ENCODE measurements at regions not wholly inside any gene's neighbourhood (a gene's known extent, or its start where the extent isn't known, plus 50 kb on each side); places are given as distances from the start of the nearest gene placed in this dataset.

DNA sequence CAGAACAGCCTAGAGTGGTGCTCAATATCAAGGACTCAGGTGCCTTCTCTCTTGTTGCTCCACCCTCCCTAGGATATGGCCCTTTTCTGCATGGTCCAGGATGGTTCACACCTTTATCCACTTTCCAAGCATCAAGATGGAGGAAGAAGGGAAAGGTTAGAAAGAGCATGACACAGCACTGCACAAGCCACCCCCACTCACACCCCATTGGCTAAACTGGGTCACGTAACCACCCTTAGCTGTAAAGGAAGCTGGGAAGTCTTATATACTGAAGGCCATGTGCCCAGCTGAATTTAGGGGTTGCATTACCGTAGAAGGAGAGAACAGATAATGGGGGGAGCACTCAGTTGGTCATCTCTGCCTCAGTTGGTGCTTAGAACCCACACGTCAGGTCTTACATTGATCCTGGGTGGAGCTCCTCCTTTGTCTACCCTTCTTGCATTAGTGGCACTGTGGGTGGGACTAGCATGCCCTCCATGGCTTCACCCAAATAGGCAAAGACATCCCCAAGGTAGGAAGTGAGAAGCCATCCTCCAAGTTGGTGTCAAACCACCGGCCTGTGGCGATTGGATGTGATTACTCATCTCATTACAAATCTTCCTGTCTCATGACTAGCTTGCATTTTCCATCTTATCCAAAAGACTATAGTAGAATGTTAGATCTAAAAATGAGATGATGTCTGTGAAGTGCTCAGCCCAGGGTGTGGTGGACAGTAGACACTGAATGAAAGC lies 248.5 kb downstream of the HAUS1 start:
- no peak for DNase-seq

DNA sequence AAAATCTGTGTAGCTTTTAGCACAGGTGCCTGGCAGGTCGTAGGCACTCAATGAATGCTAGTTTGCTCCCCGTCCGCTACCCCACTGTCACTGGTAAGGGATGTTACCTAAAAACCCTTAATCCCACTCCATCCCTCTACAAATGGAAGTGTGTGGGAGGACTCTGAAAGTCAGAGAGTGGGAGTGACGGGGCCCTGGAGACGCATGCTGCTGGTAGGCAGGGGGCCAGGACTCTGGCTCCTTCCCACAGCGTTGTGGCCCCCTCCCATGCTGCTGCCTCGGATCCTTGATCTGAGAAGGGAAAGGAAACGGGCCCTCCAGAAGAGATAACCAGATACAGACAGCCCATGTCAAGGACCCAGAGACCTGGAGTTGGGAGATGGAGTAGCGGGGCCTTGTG lies 249.3 kb downstream of the HAUS1 start:
- DNase-seq = no peak

DNA sequence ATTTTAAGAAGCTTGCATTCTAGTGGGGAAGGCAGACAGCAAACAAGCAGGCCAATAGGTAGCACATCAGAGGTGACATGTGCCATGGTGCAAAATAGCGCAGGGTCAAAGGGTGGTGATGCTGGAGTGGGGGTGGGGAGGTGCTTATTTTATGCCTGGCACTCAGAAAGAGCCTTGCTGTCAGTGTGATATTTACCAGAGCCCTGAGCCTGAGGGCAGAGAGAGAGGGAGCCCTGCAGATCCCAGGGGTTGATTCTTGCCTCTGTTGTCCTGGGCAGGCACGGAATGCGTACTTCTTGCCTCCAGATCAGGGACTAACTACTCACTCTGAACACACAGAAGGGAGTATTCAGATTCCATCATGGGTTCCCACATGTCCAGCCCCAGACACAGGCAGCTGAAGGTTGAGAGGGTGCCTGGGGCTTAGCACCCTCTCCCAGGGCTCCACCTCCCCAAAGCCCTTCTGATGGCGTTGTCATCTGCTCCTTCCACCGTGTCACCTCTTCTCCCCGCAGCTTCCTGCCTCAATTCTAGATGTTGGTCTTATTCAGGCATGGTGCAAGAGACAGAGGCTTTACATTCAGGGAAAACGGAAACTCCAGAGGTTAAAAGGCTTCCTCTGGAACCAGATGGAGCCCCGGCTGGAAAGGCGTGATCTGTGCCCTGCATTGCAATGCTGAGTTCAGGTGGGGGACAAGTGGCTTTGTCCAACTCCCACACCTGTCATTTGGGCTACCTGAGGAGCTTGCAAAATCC lies 252.3 kb downstream of the HAUS1 start:
- DNase-seq = no peak

DNA sequence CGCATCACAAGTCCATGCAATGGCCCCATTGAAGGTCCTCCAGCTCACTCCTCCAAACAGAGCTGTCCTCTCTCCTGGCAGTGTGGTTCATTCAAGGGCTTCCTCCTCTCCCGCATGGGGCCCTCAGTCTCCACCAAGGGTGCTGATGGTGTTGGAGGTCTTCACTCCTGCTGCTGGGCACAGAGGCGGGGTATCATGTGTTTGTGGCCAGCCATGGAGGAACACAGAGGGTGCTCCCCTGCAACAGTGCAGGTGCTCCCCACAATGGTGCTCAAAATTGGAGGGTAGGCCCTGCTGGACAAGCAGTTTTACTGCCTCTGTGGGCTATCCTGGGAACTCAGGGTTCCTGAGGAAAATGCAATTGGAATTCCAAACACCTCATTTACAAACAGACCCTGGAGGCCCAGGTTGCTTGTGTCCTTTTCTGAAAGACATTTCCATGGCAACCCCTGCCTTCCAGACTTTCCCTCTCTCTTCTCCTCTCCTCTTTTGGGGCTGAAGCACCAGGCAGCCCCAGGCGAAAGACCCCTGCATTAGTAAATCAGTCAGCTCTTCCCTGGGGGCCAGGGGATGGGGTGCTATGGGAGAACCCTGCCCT lies 256.0 kb downstream of the HAUS1 start:
- no peak for DNase-seq

DNA sequence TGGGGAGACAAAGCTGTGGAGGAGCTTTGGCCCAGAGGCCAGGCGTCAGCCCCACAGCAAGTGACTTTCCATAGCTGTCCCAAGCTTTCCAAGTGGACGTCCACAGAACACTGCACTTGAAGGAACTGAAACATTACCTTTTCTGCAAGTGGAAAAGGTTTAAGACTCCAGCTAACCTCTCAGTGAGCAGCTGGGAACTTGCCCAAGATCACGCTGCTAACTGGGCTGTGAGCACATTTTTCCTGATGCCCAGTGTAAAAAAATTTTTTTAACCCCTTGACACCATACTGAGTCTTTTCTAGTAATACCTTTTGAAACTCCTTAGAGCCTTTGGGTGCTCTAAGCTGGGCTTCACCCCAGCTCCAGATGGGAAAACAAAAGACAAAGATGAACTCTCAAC lies 256.7 kb downstream of the HAUS1 start:
- no peak for DNase-seq

DNA sequence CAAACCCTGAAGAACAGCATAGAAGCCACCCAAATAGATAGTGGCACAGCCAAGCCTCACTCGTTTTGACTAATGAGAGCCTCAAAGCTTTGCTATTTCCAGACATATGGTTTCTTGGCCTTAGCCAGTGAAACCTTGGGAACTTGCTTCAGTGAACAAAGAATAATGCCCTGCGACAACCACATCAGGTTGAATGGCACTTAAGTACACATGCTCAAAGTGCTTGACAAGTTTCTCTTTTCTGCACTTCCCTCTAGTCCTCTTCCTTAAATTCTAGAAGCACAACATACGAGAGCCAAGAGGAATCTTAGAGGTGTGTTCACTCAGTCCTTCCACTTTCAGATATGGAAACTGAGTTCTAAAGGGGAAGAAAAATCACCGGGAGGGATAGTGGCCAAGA lies 258.3 kb downstream of the HAUS1 start:
- DNase-seq = no peak

DNA sequence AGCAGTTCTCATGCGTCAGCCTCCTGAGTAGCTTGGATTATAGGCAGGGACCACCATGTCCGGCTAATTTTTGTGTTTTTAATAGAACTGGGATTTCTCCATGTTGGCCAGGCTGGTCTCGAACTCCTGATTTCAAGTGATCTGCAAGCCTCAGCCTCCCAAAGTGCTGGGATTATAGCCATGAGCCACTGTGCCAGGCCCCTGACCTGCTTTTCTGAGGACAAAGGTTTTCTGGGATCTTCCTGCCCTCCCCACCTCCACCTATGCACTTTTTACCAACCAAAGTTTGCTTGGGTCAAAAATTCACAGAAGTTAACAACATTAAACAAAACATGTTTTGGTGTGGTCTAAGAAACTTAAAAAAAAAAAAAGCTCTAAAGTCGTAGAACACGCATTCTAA lies 259.9 kb downstream of the HAUS1 start:
- DNase-seq = no peak

DNA sequence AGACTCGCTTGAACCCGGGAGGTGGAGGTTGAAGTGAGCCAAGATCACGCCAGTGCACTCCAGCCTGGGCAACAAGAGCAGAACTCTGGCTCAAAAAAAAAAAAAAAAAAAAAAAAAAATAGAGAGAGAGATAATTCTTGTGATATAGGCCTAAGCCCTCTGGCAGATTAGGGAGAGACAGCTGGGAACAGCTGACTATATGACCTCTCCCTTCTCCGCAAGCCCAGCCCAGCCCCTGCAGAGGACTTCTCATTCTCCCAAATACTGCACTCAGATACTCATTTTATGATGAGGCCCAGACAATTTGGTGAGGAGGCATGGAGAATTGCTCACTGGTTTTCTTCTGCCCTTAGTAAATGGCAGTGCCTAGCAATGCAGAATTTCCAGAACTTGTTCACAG lies 262.0 kb downstream of the HAUS1 start:
- DNase-seq = no peak

DNA sequence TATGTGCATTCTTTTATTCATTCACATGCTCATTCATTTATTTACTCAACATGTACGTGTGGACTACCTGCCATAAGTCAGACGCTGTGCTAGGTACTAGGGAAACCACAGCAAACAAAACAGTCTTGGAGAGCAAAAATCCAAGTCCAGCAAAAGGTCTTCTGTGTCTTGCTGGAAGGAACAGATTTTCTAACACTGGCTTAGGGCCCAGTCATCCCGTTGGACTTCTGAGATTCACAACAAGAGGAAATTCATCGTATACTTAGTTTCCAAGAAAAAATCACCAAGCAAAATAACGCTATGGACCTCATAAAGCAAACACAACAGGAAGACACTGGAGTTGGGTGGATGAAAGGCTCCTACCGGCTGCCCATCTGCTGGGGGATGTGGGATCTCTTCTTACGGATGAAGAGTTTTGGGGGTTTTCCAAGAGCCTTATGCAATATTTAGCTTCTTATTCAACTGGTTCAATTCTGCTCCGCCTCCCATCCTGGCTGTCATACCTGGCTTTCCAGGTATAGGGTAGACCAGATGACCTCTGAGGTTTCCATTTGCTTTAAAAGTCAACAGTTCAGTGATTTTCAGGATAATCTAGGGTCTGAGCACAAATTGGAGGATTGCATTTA lies 262.7 kb downstream of the HAUS1 start:
- no peak for DNase-seq

DNA sequence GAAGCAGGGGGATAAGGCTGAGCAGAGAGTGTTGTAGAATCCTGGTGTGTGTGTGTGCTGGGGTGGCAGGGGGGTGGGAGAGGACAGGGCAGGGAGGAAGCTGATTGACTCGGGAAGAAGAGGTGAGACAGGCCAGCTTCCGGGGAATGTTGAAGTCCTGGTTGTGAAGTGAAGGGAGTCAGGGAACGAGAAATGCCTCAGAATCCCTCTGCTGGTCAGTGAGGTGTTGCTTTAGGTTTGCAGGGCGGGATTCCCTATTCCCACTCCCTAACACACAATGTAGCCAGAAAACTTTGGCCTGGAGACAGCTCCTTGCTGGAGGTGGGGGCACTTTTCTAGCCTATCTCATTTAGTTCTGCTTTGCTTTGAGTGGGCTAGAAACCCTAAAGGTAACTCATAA lies 265.1 kb downstream of the HAUS1 start:
- no peak for DNase-seq

DNA sequence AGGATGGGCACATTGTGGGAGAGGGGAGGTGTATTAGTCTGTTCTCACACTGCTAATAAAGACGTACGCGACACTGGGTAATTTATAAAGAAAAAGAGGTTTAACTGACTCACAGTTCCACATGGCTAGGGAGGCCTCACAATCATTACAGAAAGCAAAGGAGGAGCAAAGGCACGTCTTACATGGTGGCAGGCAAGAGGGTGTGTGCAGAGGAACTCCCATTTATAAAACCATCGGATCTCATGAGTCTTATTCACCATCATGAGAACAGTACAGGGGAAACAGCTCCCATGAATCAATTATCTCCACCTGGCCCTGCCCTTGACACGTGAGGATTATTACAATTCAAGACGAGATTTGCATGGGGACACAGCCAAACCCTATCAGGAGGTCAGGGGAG lies 266.7 kb downstream of the HAUS1 start:
- no peak for DNase-seq

DNA sequence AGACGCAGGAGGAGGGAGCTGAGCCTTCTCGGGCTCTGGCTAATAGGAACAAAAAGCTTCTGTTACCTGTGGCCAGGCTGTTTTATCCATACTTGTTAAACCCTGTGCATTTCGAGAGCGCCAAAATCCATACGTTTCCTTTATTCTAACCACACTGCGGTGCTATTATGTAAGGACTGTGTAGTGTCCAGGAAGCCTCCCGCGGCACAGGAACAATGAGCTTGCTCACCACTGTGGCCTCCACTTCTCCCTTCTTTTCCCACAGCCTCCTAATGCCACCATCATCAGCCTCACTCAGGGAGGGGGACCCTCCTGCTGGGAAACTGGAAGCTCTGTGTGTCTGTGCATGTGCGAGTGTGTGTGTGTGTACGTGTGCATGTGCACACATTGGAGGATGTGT lies 268.5 kb downstream of the HAUS1 start:
- DNase-seq = no peak

DNA sequence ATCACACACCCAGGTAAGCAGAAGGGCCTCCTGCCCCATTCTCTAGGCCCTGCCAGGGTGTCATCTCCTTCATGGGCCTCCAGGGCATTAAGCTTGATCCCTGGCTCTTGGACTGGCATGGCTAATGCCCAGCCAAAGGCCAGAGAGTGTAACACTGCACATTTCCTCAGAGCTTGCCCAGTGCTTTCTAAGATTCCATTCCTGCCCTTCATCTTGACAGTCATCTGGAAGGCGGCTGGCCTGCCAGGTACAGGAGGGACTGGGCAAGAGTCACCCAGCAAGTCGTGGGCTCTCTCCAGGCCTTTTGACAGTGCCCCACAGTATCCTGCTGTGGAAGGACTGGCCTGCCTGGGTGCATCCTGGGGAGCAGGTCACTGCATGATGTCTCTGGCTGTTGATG lies 268.9 kb downstream of the HAUS1 start:
- no peak for DNase-seq

DNA sequence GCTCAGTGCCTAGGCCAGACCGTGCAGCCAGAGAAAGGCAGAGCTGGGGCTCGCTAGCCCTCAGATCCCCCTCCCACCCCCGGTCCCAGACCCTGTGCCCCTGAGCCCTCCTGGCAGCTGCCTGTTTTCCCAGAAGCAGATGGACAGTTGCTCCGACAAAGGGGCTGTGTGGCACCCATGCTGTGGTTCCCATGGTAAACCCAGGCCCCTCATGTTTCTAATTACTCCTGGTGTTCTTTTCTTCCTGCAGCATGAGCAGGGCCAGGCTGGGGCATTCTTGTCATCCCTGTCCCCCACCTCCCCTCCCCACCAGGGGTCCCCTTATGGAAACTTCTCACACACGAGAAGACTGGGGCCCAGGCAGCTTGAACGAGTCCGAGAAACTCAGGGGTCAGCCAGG lies 269.6 kb downstream of the HAUS1 start:
- DNase-seq = no peak

DNA sequence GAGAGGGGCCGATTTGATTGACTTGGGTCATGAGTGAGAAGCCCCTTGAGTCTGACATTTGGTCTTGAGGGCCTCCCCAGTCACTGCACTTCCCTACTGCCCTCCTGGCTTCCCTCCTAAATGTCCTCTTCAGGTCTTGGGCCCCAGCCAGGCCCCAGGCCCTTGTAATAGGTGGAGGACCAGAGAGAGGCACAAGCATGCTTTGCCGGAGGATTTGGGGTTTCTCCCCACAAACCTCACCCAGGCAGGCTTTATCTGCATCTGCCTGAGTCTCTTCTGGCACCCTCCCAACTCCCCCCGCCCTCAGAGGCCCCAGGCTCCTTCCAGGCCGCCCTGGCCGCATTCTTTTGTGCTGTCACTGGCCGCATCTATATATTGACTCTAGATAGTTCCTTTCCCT lies 270.7 kb downstream of the HAUS1 start:
- DNase-seq = no peak

DNA sequence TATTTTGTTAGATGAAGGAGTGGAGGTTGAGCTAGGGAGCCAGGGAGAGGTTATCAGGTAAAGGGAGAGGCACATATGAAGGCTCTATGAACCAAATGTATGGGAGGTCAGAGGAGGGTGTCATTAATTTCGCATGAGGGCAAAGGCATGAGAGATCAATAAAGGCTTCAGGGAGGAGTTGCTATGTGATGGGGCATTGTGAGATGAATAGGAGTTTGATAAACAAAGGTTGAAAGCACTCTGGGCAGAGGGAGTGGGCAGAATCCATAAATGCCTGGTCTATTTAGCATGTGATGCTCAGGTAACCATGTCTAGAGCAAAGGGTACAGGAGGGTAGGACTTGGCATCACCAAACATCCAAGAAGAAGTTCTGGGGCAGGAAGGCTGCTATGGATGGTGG lies 273.4 kb downstream of the HAUS1 start:
- no peak for DNase-seq

DNA sequence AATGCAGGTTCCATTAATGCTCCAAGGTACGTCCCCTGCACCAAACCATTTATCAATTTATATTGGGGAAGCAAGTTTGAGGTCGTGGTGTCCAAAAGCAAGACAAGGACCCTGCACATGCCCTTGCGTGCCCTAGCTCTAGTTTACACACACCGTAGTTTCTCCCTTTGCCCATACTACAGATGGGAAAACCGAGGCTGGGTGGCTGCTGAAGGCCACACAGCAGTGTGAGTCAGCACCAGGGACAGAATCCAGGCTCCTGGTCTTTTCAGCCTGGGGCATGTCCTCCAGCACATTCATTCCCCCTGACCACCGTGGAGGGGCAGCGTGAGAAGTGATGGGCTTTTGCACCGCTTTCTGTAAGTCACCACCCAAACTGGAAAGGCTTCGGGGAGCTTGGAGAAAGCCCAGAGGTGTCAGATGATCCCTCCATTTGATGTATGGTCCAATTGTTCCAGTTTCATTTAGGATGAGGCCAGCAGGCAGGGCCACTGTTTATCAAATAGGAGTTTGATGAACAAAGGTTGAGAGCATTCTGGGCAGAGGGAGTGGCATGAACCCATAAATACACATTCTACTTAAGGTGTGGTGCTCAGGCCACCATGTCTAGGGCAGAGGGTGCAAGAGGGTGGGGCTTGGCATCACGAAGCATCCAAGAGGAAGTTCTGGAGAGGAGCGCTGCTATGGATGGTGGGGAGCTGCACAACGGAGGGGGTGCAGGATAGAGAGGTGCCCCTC lies 274.1 kb downstream of the HAUS1 start:
- no peak for DNase-seq

DNA sequence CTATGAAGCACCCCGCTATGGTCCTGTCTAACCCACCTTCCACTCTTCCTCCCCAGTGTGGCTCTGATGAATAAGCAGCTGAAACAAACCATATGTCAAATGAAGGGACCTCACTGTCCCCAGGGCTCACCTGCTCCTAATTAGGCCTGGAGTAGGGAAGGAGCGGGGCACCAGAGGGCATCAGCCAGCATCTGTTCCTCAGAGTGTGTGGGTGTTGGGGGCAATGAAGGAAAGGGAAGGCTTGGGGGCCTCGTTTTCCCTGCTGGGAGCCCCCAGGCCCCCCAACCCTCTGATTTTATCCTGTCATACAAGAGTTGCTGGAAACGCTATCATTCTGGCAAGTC lies 274.7 kb downstream of the HAUS1 start:
- no peak for DNase-seq

DNA sequence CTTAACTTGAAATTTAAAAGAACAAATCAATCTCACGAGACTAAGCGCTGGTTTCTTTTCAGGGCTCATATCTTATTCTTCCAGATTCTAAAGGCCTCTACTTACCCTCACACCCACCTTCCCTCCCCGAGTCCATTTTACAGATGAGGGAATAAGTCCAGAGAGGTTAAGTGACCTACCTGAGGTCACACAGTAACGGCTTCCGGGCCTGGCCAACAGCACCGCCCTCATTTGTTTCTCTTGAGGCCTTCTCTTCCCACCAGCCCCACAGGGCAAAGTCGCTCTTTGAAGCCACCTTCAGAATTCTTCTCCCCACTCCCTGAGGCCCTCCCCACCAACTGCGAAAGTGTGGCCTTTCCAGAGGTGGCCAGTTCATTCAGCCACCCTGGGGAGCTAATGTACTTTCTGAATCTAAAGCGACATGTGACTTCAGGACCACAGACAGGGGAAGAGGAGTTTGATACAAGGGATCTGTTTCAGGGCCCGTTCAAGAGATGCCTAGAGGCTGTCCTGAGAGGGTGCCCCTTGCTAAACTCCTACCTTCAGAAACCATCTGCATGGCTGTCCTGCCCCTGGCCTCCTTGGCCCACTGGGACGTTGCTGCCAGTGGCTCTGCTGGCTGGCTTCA lies 275.3 kb downstream of the HAUS1 start:
- DNase-seq = no peak

DNA sequence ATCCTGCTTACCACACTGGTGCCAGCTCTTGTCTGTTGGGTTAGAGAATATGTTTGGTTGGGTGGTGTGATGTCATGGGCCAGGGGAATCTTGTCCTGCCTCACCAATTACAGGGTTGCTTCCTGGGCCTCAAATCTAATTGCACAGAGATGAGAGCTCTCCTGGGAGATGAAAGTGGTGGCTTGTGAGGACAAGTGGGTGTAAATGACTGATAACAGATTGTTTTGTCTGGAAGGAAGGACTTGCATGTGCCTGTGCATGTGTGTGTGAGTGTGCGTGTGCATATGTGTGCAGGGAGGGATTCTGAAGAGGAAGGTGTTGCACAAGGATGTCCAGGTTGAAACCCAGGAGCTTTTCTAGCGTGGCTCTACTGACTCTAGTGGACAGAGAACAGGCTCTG lies 271.9 kb downstream of the LOXHD1 start:
- DNase-seq = no peak

DNA sequence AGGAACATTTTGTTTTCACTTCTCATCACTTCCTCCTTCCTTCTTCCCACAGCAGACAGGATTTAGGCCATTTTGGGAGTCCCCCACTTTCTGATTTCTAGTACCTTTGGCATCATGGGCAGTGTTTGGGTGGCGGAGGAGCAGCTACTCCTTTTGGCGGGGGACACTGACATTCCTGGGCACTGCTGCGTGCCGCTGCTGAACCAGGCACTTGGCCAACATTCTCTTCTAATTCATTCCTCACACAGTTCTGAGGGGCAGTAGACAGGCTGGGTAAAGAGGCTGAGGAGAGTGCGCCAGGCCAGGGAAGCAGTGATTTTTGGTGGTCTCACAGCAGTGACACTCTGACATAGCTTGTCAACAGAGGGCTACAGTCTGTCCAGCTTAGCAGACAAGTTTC lies 270.2 kb downstream of the LOXHD1 start:
- no peak for DNase-seq

DNA sequence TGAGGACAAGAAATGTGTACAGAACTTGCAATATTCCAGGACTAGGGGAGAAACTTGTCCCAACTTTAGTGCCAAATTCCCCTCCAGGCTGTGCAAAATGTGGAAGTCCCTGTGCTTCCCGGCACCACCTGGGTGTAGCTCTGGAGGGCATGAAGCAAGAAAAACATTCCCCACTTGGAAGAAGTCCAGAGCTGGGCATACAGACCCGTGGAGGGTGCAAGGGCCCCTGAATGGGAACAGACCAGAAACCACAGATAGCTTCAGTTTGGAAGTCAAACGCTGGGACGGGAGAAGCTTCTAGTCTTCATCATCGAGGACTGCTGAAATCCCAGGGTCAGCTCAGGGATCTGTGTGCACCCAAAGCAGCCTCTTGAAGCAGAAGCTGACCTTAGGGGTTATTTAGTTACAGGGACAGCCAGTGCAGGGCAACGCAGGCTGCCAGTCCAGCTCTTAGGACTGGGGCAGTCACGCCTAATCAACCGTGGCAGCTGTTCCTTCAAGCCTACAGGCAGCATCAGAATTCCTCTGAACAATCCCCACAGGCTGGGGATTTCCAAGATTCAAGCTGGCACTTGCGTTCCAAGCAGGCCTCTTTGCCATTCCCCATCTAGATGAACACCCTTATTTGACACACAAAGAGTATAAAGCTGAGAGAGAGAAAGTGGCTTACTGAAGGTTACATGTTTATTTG lies 269.4 kb downstream of the LOXHD1 start:
- no peak for DNase-seq
